Osteocyte (in vitro differentiated cells): ENCODE measurements at regions not wholly inside any gene's neighbourhood (a gene's known extent, or its start where the extent isn't known, plus 50 kb on each side); places are given as distances from the start of the nearest gene placed in this dataset.

ENCODE experiments used
- DNase-seq: peaks from one replicate; pipeline ENCODE4 v3.0.0; 2021; ENCODE audit warnings: mixed read lengths; ENCODE audit not compliant: unreplicated experiment; ENCODE audit errors: extremely low spot score
- H3K27ac Mint-ChIP-seq: one replicate; pipeline ENCODE4 v1.8.0; 2021; ENCODE audit warnings: mild to moderate bottlenecking, mixed read lengths; ENCODE audit not compliant: unreplicated experiment
- H3K27me3 Mint-ChIP-seq: one replicate; pipeline ENCODE4 v1.8.0; 2021; ENCODE audit warnings: mixed read lengths; ENCODE audit not compliant: unreplicated experiment
- H3K36me3 Mint-ChIP-seq: one replicate; pipeline ENCODE4 v1.8.0; 2021; ENCODE audit warnings: mixed read lengths; ENCODE audit not compliant: unreplicated experiment
- H3K4me1 Mint-ChIP-seq: one replicate; pipeline ENCODE4 v1.8.0; 2021; ENCODE audit warnings: mixed read lengths; ENCODE audit not compliant: unreplicated experiment
- H3K4me3 Mint-ChIP-seq: one replicate; pipeline ENCODE4 v1.8.0; 2021; ENCODE audit warnings: mild to moderate bottlenecking, moderate library complexity, mixed read lengths; ENCODE audit not compliant: unreplicated experiment
- H3K9me3 Mint-ChIP-seq: one replicate; pipeline ENCODE4 v1.8.0; 2021; ENCODE audit warnings: mixed read lengths; ENCODE audit not compliant: unreplicated experiment
- TF ChIP-seq, protein P1 (sequence below): fragments of 200-600 bp; sonication (generic); IDR thresholded peaks from 2 replicates; pipeline ENCODE4 v1.5.0; 2021; ENCODE audit warnings: antibody characterized with exemption, mild to moderate bottlenecking, moderate library complexity

- no peak for DNase-seq
- H3K36me3 Mint-ChIP-seq: no peaks in the 10 kb centered on the region
- H3K27ac Mint-ChIP-seq: no peak overlapping the region
- TF ChIP-seq, protein P1, sequence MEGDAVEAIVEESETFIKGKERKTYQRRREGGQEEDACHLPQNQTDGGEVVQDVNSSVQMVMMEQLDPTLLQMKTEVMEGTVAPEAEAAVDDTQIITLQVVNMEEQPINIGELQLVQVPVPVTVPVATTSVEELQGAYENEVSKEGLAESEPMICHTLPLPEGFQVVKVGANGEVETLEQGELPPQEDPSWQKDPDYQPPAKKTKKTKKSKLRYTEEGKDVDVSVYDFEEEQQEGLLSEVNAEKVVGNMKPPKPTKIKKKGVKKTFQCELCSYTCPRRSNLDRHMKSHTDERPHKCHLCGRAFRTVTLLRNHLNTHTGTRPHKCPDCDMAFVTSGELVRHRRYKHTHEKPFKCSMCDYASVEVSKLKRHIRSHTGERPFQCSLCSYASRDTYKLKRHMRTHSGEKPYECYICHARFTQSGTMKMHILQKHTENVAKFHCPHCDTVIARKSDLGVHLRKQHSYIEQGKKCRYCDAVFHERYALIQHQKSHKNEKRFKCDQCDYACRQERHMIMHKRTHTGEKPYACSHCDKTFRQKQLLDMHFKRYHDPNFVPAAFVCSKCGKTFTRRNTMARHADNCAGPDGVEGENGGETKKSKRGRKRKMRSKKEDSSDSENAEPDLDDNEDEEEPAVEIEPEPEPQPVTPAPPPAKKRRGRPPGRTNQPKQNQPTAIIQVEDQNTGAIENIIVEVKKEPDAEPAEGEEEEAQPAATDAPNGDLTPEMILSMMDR: no peak
- no peaks in the 10 kb centered on the region for H3K27me3 Mint-ChIP-seq
- no peaks in the 10 kb centered on the region for H3K4me1 Mint-ChIP-seq
- H3K9me3 Mint-ChIP-seq: peaks cover 49% of the 10 kb centered on the region
- H3K4me3 Mint-ChIP-seq: no peak overlapping the region
Measured at GRCh38 chr10:37639200-37639599, 218.2 kb downstream of the ZNF248 start.

- Mint-ChIP-seq H3K27ac (no peak overlapping the region), H3K36me3 (no peaks in the 10 kb centered on the region), H3K27me3 (no peaks in the 10 kb centered on the region), H3K9me3 (peaks cover 45% of the 10 kb centered on the region), H3K4me3 (no peak overlapping the region), H3K4me1 (no peaks in the 10 kb centered on the region)
- no peak for DNase-seq
- TF ChIP-seq, protein P1: no peak
Measured at GRCh38 chr10:37638569-37638968, 218.8 kb downstream of the ZNF248 start.

DNA sequence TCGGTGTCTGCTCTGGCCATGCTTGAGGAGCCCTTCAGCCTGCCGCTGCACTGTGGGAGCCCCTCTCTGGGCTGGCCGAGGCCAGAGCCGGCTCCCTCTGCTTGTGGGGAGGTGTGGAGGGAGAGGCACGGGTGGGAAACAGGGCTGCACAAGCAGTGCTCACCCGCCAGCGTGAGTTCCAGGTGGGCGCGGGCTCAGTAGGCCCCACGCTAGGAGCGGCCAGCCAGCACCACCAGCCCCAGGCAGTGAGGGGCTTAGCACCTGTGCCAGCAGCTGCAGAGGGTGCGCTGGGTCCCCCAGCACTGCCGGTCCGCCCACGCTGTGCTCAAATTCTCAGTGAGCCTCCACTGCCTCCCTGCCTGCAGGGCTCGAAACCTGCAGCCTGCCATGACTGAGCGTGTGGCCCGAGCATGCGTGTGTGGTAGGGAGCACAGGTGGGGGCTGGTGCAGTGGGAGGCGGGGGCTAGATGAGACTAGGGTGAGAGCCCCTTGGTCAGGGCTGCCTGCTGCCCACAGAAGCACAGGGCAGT, 223.0 kb downstream of the ZNF248 start:
- no peak overlapping the region for H3K4me3 Mint-ChIP-seq
- H3K9me3 Mint-ChIP-seq: peaks cover 51% of the 10 kb centered on the region
- no peaks in the 10 kb centered on the region for H3K27me3 Mint-ChIP-seq
- H3K27ac Mint-ChIP-seq: no peak overlapping the region
- DNase-seq: no peak
- no peaks in the 10 kb centered on the region for H3K36me3 Mint-ChIP-seq
- no peaks in the 10 kb centered on the region for H3K4me1 Mint-ChIP-seq
- TF ChIP-seq, protein P1: no peak

DNA sequence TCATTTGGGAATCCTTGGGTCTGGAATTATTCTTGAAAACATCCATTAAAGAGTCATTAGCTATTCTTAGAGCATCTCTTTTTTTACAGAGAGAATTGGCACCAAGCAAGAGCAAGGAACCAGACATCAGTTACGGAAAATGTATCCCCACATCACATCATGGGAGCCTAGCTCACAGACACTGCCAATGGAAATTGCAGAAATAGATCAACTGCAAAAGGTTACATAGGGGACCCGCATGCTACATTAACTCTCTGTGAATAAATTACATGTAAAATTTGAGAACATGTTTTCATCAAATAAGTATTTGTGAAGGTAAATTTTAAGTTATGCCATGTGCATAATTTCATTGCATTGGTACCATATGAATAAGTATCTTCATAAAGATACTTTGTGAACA, 224.8 kb downstream of the ZNF248 start:
- no peak overlapping the region for H3K4me3 Mint-ChIP-seq
- no peaks in the 10 kb centered on the region for H3K27me3 Mint-ChIP-seq
- peaks cover 45% of the 10 kb centered on the region for H3K9me3 Mint-ChIP-seq

GRCh38 chr10:37623506-37623905, 233.9 kb downstream of the ZNF248 start:
- H3K36me3 Mint-ChIP-seq: no peaks in the 10 kb centered on the region
- no peak overlapping the region for H3K27ac Mint-ChIP-seq
- TF ChIP-seq, protein P1: no peak
- H3K4me3 Mint-ChIP-seq: no peak overlapping the region
- H3K27me3 Mint-ChIP-seq: no peaks in the 10 kb centered on the region
- peaks cover 47% of the 10 kb centered on the region for H3K9me3 Mint-ChIP-seq
- no peaks in the 10 kb centered on the region for H3K4me1 Mint-ChIP-seq
- DNase-seq: no peak

More for the DNA sequence above, 224.8 kb downstream of the ZNF248 start:
- TF ChIP-seq, protein P1: no peak
- Mint-ChIP-seq H3K4me1 (no peaks in the 10 kb centered on the region), H3K36me3 (no peaks in the 10 kb centered on the region), H3K27ac (no peak overlapping the region)
- no peak for DNase-seq
